Thymus (tissue), 11 donors: ENCODE measurements at regions not wholly inside any gene's neighbourhood (a gene's known extent, or its start where the extent isn't known, plus 50 kb on each side); places are given as distances from the start of the nearest gene placed in this dataset.
"Not testable (repeated sequence)": the region's sequence is repeated elsewhere in the genome, so short reads cannot be mapped to it uniquely, and the experiment has no call there.

Experiments used
- DNase-seq, 9 donors: peaks; one replicate each; pipeline ENCODE4 v3.0.0-alpha.2; 2013; ENCODE audit warnings: low spot score in 9 of 9, low read depth in 6 of 9, missing footprints in 1 of 9
- H3K27ac ChIP-seq, 2 donors: one replicate each; pipeline ENCODE4 v1.5.1; 2013; ENCODE audit warnings: control low read depth in 1 of 2, low read depth in 1 of 2, low read length in 1 of 2, mild to moderate bottlenecking in 1 of 2, moderate library complexity in 1 of 2
- H3K27me3 ChIP-seq, 2 donors: one replicate each; pipeline ENCODE4 v1.5.1; 2013; ENCODE audit warnings: low read length in 1 of 2; ENCODE audit not compliant: control insufficient read depth in 2 of 2, insufficient read depth in 1 of 2
- H3K36me3 ChIP-seq, 2 donors: one replicate each; pipeline ENCODE4 v1.5.1; 2013; ENCODE audit warnings: low read length in 1 of 2, mild to moderate bottlenecking in 1 of 2, moderate library complexity in 1 of 2; ENCODE audit not compliant: control insufficient read depth in 2 of 2, insufficient read depth in 2 of 2
- H3K4me1 ChIP-seq, 2 donors: one replicate each; pipeline ENCODE4 v1.5.1; 2013; ENCODE audit warnings: low read length in 2 of 2; ENCODE audit not compliant: control insufficient read depth in 2 of 2, insufficient read depth in 2 of 2
- H3K4me3 ChIP-seq, 2 donors: one replicate each; pipeline ENCODE4 v1.5.1; 2013; ENCODE audit warnings: low read length in 2 of 2, control low read depth in 1 of 2, mild to moderate bottlenecking in 1 of 2
- H3K9me3 ChIP-seq, 2 donors: one replicate each; pipeline ENCODE4 v1.5.1; 2013; ENCODE audit warnings: low read length in 1 of 2, mild to moderate bottlenecking in 1 of 2; ENCODE audit not compliant: control insufficient read depth in 2 of 2, insufficient read depth in 1 of 2
- WGBS: extraction: QIAGEN DNeasy Blood & Tissue Kit; methylation state at CpG from one replicate; pipeline ENCODE4 v1.1.7; 2013; 5-methylcytosine and 5-hydroxymethylcytosine counted together
- donor health status: healthy.

DNA sequence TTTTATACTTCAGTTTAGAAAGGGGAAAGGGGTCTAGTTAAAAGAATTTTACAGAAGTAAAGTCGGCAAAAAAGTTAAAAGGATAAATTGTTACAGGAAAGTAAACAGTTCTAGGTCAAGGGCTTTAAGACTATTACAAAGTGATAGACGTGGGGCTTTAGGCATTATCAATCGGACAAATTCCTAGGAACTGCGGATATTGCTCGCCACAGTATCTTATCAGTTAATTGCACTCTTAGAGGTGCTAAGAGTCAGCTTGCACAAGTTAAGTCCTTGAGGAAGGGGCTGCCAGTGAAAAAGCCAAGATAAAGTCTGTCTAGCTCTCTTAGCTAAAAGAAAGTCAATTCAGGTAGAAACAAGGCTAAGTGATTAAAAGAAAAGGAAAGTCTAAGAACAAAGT lies 102.1 kb downstream of the ALG1L2 start:
- not testable (repeated sequence) for H3K9me3 ChIP-seq

DNA sequence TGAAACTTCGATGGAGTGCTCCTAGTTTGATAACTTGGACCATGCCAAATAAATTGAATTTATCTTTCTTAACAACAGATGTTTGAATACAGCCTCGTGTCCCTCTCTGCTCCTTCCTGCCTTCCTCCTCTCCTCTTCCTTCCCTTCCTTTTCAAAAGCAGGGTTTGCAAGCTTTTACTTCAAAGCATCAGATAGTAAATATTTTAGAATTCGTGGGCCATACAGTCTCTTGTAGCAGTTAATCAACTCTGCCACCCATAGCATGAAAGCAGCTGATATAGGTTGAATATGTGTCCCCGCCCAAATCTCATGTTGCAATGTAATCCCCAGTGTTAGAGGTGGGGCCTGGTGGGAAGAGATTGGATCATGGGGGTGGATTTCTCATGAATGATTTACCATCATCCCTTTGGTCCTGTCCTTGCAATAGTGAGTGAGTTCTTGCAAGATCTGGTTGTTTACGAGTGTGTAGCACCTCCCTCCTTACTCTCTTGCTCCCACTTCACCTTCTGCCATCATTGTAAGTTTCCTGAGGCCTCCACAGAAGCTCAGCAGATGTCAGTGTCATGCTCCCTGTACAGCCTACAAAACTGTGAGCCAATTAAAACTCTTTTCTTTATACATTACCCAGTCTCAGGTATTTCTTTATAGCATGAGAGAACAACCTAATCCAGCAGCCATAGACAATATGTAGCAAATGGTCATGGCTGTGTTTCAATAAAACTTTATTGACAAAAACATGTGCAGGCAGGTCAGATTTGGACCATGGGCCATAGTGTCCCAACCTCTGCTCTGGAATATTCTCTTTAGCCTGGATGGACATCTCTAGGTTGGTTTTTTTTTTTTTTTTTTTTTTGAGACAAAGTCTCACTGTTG lies 102.8 kb downstream of the ALG1L2 start:
- not testable (repeated sequence) for H3K36me3 ChIP-seq, DNase-seq, H3K4me3 ChIP-seq, H3K27me3 ChIP-seq, H3K27ac ChIP-seq, H3K9me3 ChIP-seq
- peaks cover 3 to 19% of the 10 kb centered on the region in 2 donors for H3K4me1 ChIP-seq
- WGBS = 70% methylated on average over 5 of the region's 5 CpGs

More for the DNA sequence above, 102.1 kb downstream of the ALG1L2 start:
- WGBS = 71% methylated on average over 5 of the region's 5 CpGs
- not testable (repeated sequence) for H3K36me3 ChIP-seq, H3K27me3 ChIP-seq, H3K27ac ChIP-seq, DNase-seq, H3K4me3 ChIP-seq
- H3K4me1 ChIP-seq = peaks cover 6 to 23% of the 10 kb centered on the region in 2 donors

DNA sequence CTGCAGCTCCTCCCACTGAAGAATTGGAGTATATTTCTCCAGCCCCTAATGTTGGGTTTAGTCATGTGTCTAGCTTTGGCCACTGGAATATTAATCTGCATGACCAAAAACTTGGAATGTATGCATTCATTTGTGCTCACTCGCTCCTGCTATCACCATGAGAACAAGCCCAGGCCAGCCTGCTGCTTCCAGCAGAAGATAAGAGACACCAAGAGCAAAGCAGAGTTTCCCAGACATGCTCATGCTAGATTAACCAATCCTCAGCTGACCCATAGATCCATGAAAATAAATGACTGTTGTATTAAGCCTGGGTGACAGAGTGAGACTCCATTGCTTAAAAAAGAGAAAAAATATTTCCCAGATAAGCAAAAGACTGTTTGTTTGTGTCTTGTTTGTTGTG lies 119.6 kb downstream of the ALG1L2 start:
- not testable (repeated sequence) for H3K27ac ChIP-seq, H3K36me3 ChIP-seq, H3K27me3 ChIP-seq, H3K4me3 ChIP-seq, DNase-seq, H3K9me3 ChIP-seq, H3K4me1 ChIP-seq
- WGBS = 87% methylated on average over 1 of the region's 1 CpG

DNA sequence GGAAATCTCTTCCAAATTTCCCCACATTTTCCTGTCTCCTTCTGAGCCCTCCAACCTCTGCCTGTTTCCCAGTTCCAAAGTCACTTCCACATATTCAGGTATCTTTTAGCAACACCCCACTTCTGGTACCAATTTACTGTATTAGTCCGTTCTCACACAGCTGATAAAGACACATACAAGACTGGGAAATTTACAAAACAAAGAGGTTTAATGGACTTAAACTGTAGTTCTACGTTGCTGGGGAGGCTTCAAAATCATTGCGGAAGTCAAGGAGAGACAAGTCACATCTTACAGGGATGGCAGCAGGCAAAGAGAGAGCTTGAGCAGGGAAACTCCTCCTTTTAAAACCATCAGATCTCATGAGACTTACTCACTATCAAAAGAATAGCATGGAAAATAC lies 122.0 kb downstream of the ALG1L2 start:
- WGBS = 99% methylated on average over 3 of the region's 3 CpGs
- not testable (repeated sequence) for H3K36me3 ChIP-seq, H3K4me1 ChIP-seq, H3K27ac ChIP-seq, DNase-seq, H3K4me3 ChIP-seq, H3K27me3 ChIP-seq, H3K9me3 ChIP-seq

DNA sequence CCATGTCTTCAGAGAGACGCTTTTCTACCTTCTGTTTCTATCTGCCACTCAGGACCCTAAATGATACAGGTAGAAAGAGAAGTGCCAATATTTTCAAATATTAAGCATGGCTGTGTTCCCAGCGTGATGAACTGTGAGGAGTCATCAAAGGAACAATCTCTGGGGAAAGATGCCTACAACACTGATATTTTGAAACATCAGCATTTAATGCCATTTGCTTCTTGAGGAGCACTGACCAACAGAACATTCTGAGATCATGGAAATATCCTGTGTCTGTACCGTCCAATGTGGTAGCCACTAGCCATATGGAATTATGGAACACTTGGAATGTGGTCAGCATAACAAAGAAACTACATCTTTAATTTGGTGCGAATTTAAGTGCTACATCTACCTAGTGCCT lies 117.9 kb upstream of the COL6A5 start:
- 96% methylated on average over 4 of the region's 4 CpGs for WGBS

DNA sequence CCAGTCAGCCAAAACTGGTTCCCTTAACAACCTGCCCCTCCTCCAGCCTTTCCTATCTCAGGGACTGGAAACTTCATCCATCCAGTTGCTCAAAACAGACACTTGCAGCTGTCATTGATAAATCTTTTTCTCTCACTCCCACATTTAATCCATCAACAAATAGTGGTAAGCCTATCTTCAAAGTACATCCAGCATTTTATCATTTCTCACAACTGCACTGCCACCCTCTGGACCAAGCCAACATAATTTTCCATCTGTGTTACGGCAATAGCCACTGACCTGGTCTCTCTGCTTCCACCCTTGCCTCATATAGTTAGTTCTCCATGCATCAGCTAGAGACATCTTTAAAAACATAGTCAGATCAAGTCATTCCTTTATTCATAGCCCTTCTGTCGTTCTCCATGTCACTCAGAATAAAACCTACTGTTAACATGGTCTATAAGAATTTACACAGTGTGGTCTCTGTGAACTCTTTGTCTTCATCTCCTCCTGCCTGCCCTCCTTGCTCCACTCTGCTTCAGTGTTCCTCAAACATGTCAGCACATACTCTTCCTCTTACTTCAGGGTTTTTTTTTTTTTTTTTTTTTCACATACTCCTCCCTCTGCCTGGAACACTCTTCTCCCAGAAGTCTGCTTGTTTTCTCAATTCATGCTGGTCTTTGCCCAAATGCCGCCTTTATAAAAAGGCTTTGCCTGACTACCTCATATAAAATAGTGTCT lies 102.5 kb upstream of the COL6A5 start:
- Histone ChIP-seq H3K4me3 (no peak overlapping the region), H3K4me1 (no peaks in the 10 kb centered on the region), H3K27ac (no peak overlapping the region), H3K36me3 (no peaks in the 10 kb centered on the region), H3K9me3 (no peaks in the 10 kb centered on the region), H3K27me3 (no peaks in the 10 kb centered on the region)
- peak in 1 of 9 donors; percentile 31 for DNase-seq
- 82% methylated on average over 3 of the region's 3 CpGs for WGBS

More for the DNA sequence above, 117.9 kb upstream of the COL6A5 start:
- DNase-seq = no peak
- H3K9me3 ChIP-seq = no peaks in the 10 kb centered on the region
- no peaks in the 10 kb centered on the region for H3K27me3 ChIP-seq
- H3K4me1 ChIP-seq = no peaks in the 10 kb centered on the region
- no peaks in the 10 kb centered on the region for H3K36me3 ChIP-seq
- H3K4me3 ChIP-seq = no peak overlapping the region
- no peak overlapping the region for H3K27ac ChIP-seq

DNA sequence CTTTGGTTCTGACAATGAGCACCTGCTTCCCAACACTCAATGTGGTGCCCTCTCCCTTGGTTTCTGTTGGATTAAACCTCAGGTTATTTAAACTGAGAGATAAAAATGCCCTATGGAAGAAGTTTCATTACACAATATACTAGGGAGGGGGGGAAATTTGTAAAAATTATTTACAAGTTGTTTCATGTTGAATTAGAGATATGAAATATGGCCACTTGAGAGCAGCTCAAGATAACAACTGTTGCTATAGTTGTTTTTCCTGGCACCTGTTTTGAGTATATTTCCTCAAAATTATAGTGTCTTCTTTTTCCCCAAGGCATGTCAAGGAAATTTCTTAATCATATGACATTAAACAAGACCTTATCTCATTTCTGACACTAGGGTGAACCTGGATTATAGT lies 101.7 kb upstream of the COL6A5 start:
- Histone ChIP-seq H3K9me3 (no peaks in the 10 kb centered on the region), H3K27me3 (no peaks in the 10 kb centered on the region), H3K4me1 (no peaks in the 10 kb centered on the region), H3K27ac (no peak overlapping the region), H3K36me3 (no peaks in the 10 kb centered on the region), H3K4me3 (no peak overlapping the region)
- no peak for DNase-seq

DNA sequence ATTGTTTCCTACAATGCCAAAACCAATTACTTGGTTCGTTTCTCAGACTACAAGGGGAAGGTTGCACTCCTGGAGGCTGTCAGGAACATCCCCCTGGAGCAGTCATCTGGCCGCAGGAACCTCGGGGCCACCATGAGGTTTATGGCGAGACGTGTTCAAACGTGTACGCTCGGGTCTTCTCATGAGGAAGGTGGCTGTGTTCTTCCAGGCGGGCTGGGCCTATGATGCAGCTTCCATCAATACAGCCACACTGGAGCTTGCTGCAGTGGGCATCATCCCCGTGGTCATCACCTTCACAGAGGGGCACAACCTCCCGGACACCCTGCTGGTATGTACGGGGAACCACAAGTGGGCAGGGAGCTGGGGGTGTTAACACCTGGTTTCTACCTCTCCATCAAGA lies 94.5 kb upstream of the COL6A5 start:
- Histone ChIP-seq H3K9me3 (no peaks in the 10 kb centered on the region), H3K36me3 (no peaks in the 10 kb centered on the region), H3K27me3 (no peaks in the 10 kb centered on the region), H3K4me3 (no peak overlapping the region), H3K27ac (no peak overlapping the region), H3K4me1 (no peaks in the 10 kb centered on the region)
- no peak for DNase-seq
- 90% methylated on average over 12 of the region's 12 CpGs for WGBS

DNA sequence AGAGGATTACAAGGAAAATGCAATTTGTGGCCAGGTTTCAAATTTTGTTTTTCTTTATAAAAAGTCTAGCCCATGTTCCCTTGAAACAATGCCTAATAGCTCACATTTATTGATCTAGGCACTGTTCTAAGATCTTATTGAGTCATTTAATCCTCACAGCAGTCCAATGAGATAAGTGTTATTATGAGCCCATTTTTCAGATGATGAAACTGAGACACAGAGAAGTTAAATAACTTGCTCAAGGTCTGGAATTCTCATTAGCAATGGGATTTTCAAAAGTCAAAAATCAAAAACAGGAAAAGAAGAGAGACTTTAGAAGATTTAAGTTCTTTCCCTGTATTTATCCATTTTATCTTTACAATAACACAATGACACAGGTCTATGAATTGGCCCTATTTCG lies 90.0 kb upstream of the COL6A5 start:
- no peaks in the 10 kb centered on the region for H3K4me1 ChIP-seq
- H3K27me3 ChIP-seq = no peaks in the 10 kb centered on the region
- no peak overlapping the region for H3K27ac ChIP-seq
- WGBS = 88% methylated on average over 1 of the region's 1 CpG
- H3K4me3 ChIP-seq = no peak overlapping the region
- H3K9me3 ChIP-seq = no peaks in the 10 kb centered on the region
- no peaks in the 10 kb centered on the region for H3K36me3 ChIP-seq
- no peak for DNase-seq
